ENCODE measurements at regions not wholly inside any gene's neighbourhood (a gene's known extent, or its start where the extent isn't known, plus 50 kb on each side); places are given as distances from the start of the nearest gene placed in this dataset.

DNA sequence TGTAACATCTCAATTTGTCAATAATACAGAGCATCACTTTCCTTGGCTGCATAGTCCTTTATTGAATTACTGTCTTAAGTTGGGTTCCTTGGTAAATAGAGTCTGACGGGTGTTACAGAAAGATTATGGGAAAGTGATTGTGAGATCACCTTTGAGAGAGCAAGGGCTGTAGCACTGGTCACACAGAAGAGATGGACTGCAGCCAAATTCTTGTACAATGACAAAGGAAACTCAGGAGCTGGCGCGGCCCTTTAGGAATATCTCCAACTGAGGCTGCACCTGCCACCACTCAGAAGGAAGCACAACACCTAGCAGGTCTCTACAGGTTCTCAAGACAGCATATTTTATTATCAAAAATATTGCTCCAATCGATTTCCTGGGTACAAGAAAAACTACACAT, 350.0 kb upstream of the ISL1 start:
- no peak for DNase-seq (ENCODE audit: low read depth)
- TF ChIP-seq, protein P1, sequence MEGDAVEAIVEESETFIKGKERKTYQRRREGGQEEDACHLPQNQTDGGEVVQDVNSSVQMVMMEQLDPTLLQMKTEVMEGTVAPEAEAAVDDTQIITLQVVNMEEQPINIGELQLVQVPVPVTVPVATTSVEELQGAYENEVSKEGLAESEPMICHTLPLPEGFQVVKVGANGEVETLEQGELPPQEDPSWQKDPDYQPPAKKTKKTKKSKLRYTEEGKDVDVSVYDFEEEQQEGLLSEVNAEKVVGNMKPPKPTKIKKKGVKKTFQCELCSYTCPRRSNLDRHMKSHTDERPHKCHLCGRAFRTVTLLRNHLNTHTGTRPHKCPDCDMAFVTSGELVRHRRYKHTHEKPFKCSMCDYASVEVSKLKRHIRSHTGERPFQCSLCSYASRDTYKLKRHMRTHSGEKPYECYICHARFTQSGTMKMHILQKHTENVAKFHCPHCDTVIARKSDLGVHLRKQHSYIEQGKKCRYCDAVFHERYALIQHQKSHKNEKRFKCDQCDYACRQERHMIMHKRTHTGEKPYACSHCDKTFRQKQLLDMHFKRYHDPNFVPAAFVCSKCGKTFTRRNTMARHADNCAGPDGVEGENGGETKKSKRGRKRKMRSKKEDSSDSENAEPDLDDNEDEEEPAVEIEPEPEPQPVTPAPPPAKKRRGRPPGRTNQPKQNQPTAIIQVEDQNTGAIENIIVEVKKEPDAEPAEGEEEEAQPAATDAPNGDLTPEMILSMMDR (IDR thresholded peaks at IDR 0.05; ENCODE audit: insufficient read depth, low read length) = no peak
- no peak overlapping the region for H3K4me3 ChIP-seq (ENCODE audit: low read depth, low read length)

DNA sequence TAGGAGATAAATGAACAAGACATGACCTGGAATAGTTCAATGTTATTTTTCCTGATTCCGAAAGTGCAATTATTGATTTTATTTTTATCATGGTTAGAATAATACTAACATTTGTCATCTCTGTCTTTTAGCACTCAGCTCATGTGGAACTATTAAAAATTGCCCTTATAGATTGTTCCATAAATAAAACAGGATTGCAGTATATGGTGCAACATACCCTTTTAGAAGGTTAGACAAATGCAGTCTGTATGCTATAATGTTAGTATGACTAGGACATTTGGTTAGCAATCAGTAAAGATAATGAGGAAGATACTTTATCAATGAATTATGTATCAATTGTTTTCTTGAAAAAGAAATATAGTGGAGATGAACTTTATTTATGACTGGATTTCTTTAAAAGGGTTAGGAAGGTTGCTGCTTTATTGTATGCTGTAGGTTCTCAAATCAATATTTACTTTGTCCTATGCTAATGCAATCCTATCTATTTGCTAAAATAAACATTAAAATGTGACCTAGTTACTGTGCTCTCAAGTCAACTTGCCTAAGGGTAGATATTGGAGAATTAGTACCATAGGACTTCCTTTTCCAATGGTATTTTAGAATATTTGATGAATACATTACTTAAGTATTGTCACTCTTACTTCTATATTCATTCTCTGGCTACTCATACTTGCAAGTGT, 348.9 kb upstream of the ISL1 start:
- H3K4me3 ChIP-seq (ENCODE audit: low read depth, low read length) = no peak overlapping the region
- TF ChIP-seq, protein P1 (IDR thresholded peaks at IDR 0.05; ENCODE audit: insufficient read depth, low read length) = no peak
- no peak for DNase-seq (ENCODE audit: low read depth)

- DNase-seq (ENCODE audit: low read depth) = no peak
- no peak overlapping the region for H3K4me3 ChIP-seq (ENCODE audit: low read depth, low read length)
- TF ChIP-seq, protein P1 (IDR thresholded peaks at IDR 0.05; ENCODE audit: insufficient read depth, low read length) = no peak
Measured at GRCh38 chr5:51039424-51040329, 343.6 kb upstream of the ISL1 start.

GRCh38 chr5:51043745-51044144, 339.5 kb upstream of the ISL1 start:
- H3K4me3 ChIP-seq (ENCODE audit: low read depth, low read length) = no peak overlapping the region
- no peak for DNase-seq (ENCODE audit: low read depth)
- TF ChIP-seq, protein P1 (IDR thresholded peaks at IDR 0.05; ENCODE audit: insufficient read depth, low read length) = no peak

- DNase-seq (ENCODE audit: low read depth) = no peak
- TF ChIP-seq, protein P1 (IDR thresholded peaks at IDR 0.05; ENCODE audit: insufficient read depth, low read length) = no peak
- H3K4me3 ChIP-seq (ENCODE audit: low read depth, low read length) = no peak overlapping the region
Measured at GRCh38 chr5:51047369-51047768, 335.9 kb upstream of the ISL1 start.

DNA sequence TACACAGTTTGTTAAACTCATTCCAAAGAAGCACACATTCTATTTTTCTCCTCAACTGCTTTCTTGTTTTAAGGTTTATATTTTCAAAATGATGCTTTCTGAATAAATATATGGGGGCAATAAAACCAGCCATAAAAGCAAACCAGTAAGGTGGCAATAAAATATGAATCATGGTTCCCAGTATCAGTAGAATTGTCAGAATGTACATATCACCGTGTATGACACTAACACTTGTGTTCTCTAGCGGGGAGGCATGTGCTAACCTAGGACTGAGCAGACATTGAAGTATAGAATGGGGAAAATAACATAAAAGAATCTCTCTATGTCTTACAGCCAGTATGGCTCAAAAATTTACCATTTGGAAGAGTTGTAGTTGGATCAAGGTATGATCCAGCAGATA, 329.9 kb upstream of the ISL1 start:
- TF ChIP-seq, protein P1 (IDR thresholded peaks at IDR 0.05; ENCODE audit: insufficient read depth, low read length) = no peak
- DNase-seq (ENCODE audit: low read depth) = no peak
- H3K4me3 ChIP-seq (ENCODE audit: low read depth, low read length) = no peak overlapping the region

Measured in fibroblast of the aortic adventitia (primary cell).